AG10803 (cell line): ENCODE measurements at regions not wholly inside any gene's neighbourhood (a gene's known extent, or its start where the extent isn't known, plus 50 kb on each side); places are given as distances from the start of the nearest gene placed in this dataset.

Source experiments
- DNase-seq: peaks from one replicate; pipeline ENCODE4 v3.0.0; 2010; ENCODE audit warnings: low read depth
- H3K4me3 ChIP-seq: 2 replicates; pipeline ENCODE4 v1.5.1; 2011; ENCODE audit warnings: mild to moderate bottlenecking, low read length, control low read depth
- CTCF ChIP-seq: conservative IDR thresholded peaks from 2 replicates; pipeline ENCODE4 v1.5.1; 2011; ENCODE audit warnings: mild to moderate bottlenecking, low read length, control low read depth, inconsistent platforms

GRCh38 chr2:157125685-157126084, 131.8 kb upstream of the GALNT5 start:
- DNase-seq = no peak
- no peak for TF ChIP-seq CTCF
- no peak overlapping the region for H3K4me3 ChIP-seq

GRCh38 chr2:157127249-157128012, 130.1 kb upstream of the GALNT5 start:
- no peak for TF ChIP-seq CTCF
- no peak for DNase-seq
- H3K4me3 ChIP-seq = no peak overlapping the region

- TF ChIP-seq CTCF = no peak
- H3K4me3 ChIP-seq = no peak overlapping the region
- DNase-seq = no peak
Measured at GRCh38 chr2:157143901-157144300, 113.6 kb upstream of the GALNT5 start.

- no peak for TF ChIP-seq CTCF
- no peak overlapping the region for H3K4me3 ChIP-seq
- no peak for DNase-seq
Measured at GRCh38 chr2:157149270-157149669, 108.2 kb upstream of the GALNT5 start.

- no peak for TF ChIP-seq CTCF
- DNase-seq = no peak
- H3K4me3 ChIP-seq = no peak overlapping the region
Measured at GRCh38 chr2:157150747-157151146, 106.8 kb upstream of the GALNT5 start.

GRCh38 chr2:157152362-157152761, 105.1 kb upstream of the GALNT5 start:
- no peak overlapping the region for H3K4me3 ChIP-seq
- no peak for TF ChIP-seq CTCF
- DNase-seq = no peak

- H3K4me3 ChIP-seq = no peak overlapping the region
- DNase-seq = no peak
- no peak for TF ChIP-seq CTCF
Measured at GRCh38 chr2:157155992-157156391, 101.5 kb upstream of the GALNT5 start.
